Mesenteric fat pad (tissue), 1 donor: ENCODE measurements at regions not wholly inside any gene's neighbourhood (a gene's known extent, or its start where the extent isn't known, plus 50 kb on each side); places are given as distances from the start of the nearest gene placed in this dataset.
"Not testable (repeated sequence)": the region's sequence is repeated elsewhere in the genome, so short reads cannot be mapped to it uniquely, and the experiment has no call there.

Source experiments
- DNase-seq: peaks from one replicate; pipeline ENCODE4 v3.0.0-alpha.2; 2020; ENCODE audit warnings: low spot score
- donor health status: DM: yes; HTN: yes; CAD: no.

- no peak for DNase-seq
These were observed 71.6 kb upstream of the ZNF746 start for GRCh38 chr7:149569025-149569725.

GRCh38 chr7:149568218-149568617, 70.6 kb upstream of the ZNF746 start:
- no peak for DNase-seq

- DNase-seq, result no peak
These were observed 68.5 kb upstream of the ZNF746 start for GRCh38 chr7:149566103-149566502.

- DNase-seq, result no peak
These were observed 67.4 kb upstream of the ZNF746 start for GRCh38 chr7:149565096-149565382.

- no peak for DNase-seq
These were observed 66.9 kb upstream of the ZNF746 start for GRCh38 chr7:149564340-149565095.

GRCh38 chr7:149562602-149563001, 65.0 kb upstream of the ZNF746 start:
- no peak for DNase-seq

GRCh38 chr7:149561072-149561471, 63.5 kb upstream of the ZNF746 start:
- DNase-seq, result no peak

GRCh38 chr7:149559711-149560110, 62.1 kb upstream of the ZNF746 start:
- DNase-seq, result no peak

GRCh38 chr7:149558149-149558861, 60.7 kb upstream of the ZNF746 start:
- DNase-seq, result no peak

- DNase-seq, result not testable (repeated sequence)
These were observed 58.9 kb upstream of the ZNF746 start for GRCh38 chr7:149556525-149556924.

- not testable (repeated sequence) for DNase-seq
These were observed 57.2 kb upstream of the ZNF746 start for GRCh38 chr7:149554821-149555220.

- not testable (repeated sequence) for DNase-seq
These were observed 56.4 kb upstream of the ZNF746 start for GRCh38 chr7:149553991-149554390.

GRCh38 chr7:149552799-149553198, 55.2 kb upstream of the ZNF746 start:
- DNase-seq, result no peak
